ENCODE measurements at regions not wholly inside any gene's neighbourhood (a gene's known extent, or its start where the extent isn't known, plus 50 kb on each side); places are given as distances from the start of the nearest gene placed in this dataset.
A peak's percentile ranks its signal among the peaks of the same experiment; 100 is the strongest.

- DNase-seq: peak; percentile 56
These were observed 154.9 kb upstream of the NAV2 start for GRCh38 chr11:19557720-19558140.

DNA sequence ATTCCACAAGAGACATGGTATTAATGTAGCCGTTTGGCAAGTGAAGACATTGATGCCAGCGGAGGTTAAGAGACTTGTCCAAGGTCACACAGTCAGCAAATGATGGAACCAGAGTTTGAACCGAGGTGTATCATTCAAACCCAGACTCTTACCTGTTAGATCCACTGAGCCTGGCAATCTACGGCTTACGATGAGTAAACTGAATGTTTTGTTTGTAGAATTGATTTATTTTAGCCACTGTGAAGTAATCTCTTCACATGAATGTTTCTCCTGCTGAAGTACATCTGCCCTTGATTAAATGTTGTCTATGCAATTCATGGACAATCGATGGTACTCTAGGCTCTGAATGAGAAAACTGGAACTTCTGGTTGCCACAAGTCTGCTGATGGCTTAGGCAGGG, 155.5 kb upstream of the NAV2 start:
- no peak for DNase-seq

- no peak for DNase-seq
These were observed 157.4 kb upstream of the NAV2 start for GRCh38 chr11:19555266-19555665.

- DNase-seq: peak; percentile 60
These were observed 158.8 kb upstream of the NAV2 start for GRCh38 chr11:19553683-19554333.

- DNase-seq: no peak
These were observed 159.9 kb upstream of the NAV2 start for GRCh38 chr11:19552656-19553260.

GRCh38 chr11:19552161-19552560, 160.5 kb upstream of the NAV2 start:
- DNase-seq: no peak

GRCh38 chr11:19551457-19551856, 161.2 kb upstream of the NAV2 start:
- no peak for DNase-seq

GRCh38 chr11:19547044-19547443, 165.6 kb upstream of the NAV2 start:
- DNase-seq: no peak

- no peak for DNase-seq
These were observed 166.3 kb upstream of the NAV2 start for GRCh38 chr11:19546325-19546724.

DNA sequence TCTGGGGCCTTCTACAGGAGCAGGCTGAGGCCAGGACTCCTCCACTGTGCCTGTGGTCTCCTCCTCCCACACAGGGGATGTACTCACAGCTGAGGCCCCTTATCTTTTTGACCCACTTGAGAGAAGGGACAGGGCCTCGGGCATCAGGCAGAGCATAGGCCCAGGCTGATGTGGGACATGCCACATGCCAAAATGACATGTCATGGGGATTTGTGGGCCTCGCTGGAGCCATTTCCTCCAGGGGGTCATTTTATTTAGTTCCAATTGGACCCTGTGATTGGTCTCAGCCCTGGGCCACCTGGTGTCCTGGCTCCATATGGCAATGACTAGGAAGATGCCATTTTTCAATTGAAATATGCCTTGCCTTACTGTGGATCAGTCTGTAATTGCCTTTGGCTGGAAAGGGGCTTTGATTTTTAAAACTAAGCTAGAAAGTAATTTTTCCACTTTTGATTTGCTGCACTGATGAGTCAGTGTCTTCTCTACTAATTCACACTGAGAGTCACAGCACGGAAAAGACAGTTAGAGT, 171.1 kb upstream of the NAV2 start:
- DNase-seq: no peak

DNA sequence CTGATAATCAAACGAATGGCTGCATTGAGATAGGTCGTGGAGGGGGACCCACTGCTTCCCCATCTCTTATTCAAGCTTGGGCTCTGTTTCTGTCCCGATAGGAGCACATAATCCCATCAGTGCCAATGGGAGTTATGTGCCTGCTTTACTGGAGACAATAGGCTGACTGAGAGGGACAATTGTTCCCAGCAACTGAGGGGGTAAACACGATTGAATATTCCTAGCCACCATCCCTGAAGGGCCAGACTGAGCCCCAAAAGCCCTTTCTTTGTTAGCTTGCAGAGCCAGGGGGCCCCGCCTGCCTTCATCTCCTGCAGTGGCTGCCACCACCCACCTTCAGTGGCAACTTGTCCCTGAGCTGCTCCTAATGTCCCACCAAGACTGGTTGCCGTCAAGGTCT, 172.8 kb upstream of the NAV2 start:
- DNase-seq: no peak

GRCh38 chr11:19537803-19538453, 174.7 kb upstream of the NAV2 start:
- DNase-seq: no peak

DNA sequence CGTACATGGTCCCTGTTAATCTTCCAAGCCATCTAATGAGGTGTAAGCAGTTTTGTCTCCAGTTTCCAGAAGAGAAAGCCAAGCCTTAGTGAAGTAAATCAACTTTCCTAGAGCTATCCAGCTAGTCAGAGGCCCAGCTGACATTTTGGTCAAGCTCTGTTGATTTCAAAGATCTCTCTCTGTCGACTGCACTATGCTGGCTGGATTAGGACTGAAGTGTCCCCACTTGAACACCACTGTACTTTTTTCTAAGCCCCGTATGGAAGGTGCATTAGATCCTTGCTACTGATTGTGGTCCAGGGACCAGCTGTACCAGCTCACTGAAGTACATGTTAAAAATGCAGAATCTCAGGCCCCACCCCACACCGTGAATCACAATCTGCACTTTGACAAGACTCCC, 176.5 kb upstream of the NAV2 start:
- no peak for DNase-seq

DNA sequence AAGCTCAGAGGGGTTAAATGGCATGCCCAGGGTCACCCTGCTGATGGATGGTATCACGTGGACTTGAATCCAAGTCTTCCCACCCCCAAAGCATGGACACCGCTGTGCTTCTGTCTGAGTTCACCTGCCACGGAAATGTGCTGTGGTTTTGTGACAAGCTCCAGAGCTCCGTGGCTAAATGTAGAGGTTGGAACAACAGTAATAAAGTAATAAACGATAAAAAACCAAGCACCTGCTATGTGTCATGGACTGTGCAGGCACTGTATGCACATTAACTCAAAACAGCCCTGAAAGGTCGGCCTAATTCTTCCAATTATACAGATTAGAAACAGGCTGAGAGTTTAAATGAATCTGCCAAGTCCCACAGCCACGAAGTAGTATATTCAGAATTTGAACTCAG, 182.1 kb upstream of the NAV2 start:
- no peak for DNase-seq

DNA sequence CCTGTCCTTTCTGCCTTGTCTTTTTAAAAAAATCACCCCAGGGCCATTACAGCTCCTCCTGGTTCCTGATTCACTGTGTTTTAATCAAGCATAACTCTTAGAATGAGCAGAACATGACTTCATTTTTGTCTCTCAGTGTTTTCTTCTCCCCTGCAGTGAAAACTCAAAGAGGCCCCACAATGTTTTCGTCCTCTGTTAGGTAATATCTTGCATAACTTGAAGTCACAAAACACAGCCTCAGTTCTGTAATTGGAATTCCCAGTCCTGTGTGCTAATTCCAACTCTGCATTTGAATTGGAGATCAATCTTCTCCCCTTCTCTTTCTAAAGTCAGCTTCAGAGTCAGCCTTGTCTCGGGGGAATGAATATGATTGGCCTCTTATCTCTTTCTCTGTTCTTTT, 186.5 kb upstream of the NAV2 start:
- no peak for DNase-seq

DNA sequence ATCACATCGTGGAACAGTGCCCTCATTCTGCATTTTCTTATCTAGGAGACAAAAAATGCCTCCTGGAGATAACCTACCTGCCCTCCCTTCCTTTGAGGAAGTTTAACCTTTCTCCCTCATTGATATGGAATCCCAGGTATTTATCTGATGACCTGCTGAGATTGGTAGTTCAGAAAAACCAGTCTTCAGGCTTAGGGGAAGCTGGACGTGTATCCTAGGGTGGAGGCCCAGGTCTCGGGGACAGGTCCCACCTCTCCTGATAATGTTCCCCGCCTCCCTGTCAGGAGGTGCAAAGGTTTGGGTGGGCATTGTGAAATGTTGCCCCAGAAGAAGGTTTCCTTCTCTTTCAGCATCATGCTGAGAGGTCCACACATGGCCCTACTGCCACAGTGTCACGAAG, 186.9 kb upstream of the NAV2 start:
- no peak for DNase-seq

DNA sequence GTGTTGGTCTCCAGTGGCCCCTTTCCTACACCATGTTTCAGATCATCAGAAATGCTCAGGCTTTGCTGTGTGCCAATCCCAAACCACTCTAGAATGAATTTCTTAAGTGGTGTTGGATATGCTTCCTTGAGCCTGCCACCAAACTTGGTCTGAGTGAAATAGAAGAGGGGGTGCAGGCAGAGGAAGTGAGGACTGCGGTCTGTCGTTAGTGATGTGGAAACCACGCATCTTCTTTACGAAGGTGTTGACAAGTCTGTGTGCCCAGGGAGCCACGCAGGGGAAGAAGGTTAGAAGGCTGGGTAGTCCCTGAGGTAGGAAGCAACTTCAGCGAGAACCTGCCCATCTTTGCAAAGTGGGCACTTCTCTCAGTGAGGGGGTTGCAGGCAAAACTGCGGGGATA, 187.4 kb upstream of the NAV2 start:
- DNase-seq: no peak

DNA sequence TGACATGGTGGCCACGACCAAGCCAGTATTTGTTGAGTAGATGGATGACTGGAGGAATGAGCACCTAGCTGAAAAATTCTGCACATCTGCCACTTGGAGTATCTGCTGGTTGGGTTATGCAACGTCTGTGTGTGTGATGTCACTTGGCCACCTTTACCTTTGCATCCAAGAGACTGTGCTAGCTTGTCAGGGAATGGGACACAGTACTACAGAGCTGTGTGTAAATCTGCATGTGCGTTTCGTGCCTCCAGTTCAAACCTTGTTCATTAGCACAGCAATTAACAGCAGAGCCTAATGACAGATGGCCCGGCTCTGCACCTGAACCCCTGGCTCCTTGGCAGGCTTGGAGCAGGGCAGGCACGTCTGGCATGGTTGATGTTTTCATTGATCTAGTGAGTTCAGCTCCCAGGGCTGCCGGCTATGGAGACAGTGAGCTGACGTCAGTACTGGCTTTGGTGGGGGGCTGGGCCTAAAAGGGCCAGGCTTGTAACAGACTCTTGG, 188.4 kb upstream of the NAV2 start:
- DNase-seq: no peak

DNA sequence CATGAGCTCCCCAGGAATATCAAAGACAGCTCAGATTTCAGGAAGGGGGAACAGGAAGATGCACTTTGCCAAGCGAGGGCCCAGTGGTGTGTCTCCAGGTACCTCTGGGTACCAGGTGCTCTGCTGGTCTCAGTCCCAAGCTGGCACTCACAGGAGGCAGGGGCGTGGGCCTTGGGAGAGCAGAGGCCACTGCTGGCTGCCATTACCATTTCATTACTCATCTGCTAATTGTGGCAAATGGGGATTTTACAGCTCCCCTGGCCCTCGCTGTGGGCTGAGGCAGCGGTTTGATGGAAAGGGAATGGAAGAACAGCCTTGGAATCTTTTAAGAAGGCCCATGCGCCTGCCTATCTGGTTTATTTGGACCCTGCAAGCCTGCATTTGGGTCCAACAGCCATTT, 192.0 kb upstream of the NAV2 start:
- no peak for DNase-seq

- DNase-seq: no peak
These were observed 192.6 kb upstream of the NAV2 start for GRCh38 chr11:19519912-19520641.

- DNase-seq: no peak
These were observed 193.3 kb upstream of the NAV2 start for GRCh38 chr11:19519353-19519752.

- DNase-seq: no peak
These were observed 199.4 kb upstream of the NAV2 start for GRCh38 chr11:19513253-19513652.

- no peak for DNase-seq
These were observed 200.0 kb upstream of the NAV2 start for GRCh38 chr11:19512618-19513017.
